HEK293 (cell line): ENCODE measurements at regions not wholly inside any gene's neighbourhood (a gene's known extent, or its start where the extent isn't known, plus 50 kb on each side); places are given as distances from the start of the nearest gene placed in this dataset.

ENCODE experiments used
- CTCF ChIA-PET: fragments of 350-600 bp; formaldehyde crosslinking; extraction: SDS; loops from one replicate; lab custom pipeline; 2021; ENCODE audit warnings: antibody characterized with exemption; lab: Yijun Ruan, JAX
- POLR2A ChIA-PET: fragments of 300-600 bp; formaldehyde crosslinking; extraction: SDS; loops from one replicate; lab custom pipeline; 2020; ENCODE audit warnings: antibody characterized with exemption, inconsistent platforms; lab: Yijun Ruan, JAX
- H3K27ac ChIP-seq: fragments of 200-500 bp; sonication (Bioruptor generic); 2 replicates; pipeline ENCODE4 v1.5.1; 2014; ENCODE audit warnings: low read depth, low read length, control low read depth, inconsistent platforms; ENCODE audit errors: extremely low read depth
- H3K36me3 ChIP-seq, 2 experiments: fragments of 200-500 bp in 1 of 2; sonication (Bioruptor generic) in 1 of 2; 1 replicate in 1 of 2; 2 replicates in 1 of 2; pipeline ENCODE4 v1.5.1; 2014 to 2017; ENCODE audit warnings: inconsistent platforms in 2 of 2, low read length in 2 of 2; ENCODE audit not compliant: control insufficient read depth in 2 of 2, insufficient read depth in 1 of 2
- H3K4me1 ChIP-seq: fragments of 200-500 bp; sonication (Bioruptor generic); 2 replicates; pipeline ENCODE4 v1.5.1; 2014; ENCODE audit warnings: mild to moderate bottlenecking, low read length, inconsistent platforms; ENCODE audit not compliant: control insufficient read depth, insufficient read depth
- H3K4me3 ChIP-seq: 2 replicates; pipeline ENCODE4 v1.5.1; 2011; ENCODE audit warnings: low read depth, mild to moderate bottlenecking, control low read depth, low read length, moderate library complexity
- H3K9me3 ChIP-seq: fragments of 200-500 bp; sonication (Bioruptor generic); 2 replicates; pipeline ENCODE4 v1.5.1; 2014; ENCODE audit warnings: low read depth, low read length, inconsistent platforms; ENCODE audit not compliant: control insufficient read depth, insufficient read depth
- BCL11A ChIP-seq: fragments of 450-650 bp; formaldehyde crosslinking; IDR thresholded peaks from 2 replicates; pipeline ENCODE4 v1.5.1; 2016; ENCODE audit warnings: low read depth, missing biosample characterization, missing genetic modification characterization
- GLI2 ChIP-seq: fragments of 450-650 bp; formaldehyde crosslinking; IDR thresholded peaks from 2 replicates; pipeline ENCODE4; 2017; ENCODE audit warnings: missing biosample characterization, missing genetic modification characterization, low read depth, borderline replicate concordance
- IKZF3 ChIP-seq: fragments of 450-650 bp; IDR thresholded peaks from 2 replicates; pipeline ENCODE4 v1.5.0; 2018; ENCODE audit warnings: missing biosample characterization, mild to moderate bottlenecking, missing genetic modification characterization, moderate library complexity
- KLF8 ChIP-seq: fragments of 450-650 bp; formaldehyde crosslinking; IDR thresholded peaks from 2 replicates; pipeline ENCODE4 v1.5.1; 2016; ENCODE audit warnings: missing biosample characterization, missing genetic modification characterization
- PBX3 ChIP-seq: sonication (generic); formaldehyde crosslinking; IDR thresholded peaks from 2 replicates; pipeline ENCODE4 v1.8.1; 2022; ENCODE audit warnings: mild to moderate bottlenecking, moderate library complexity, missing genetic modification reagents
- SCRT2 ChIP-seq: fragments of 450-650 bp; formaldehyde crosslinking; IDR thresholded peaks from 2 replicates; pipeline ENCODE4 v1.5.1; 2016; ENCODE audit warnings: missing biosample characterization, missing genetic modification characterization
- SETDB1 ChIP-seq: IDR thresholded peaks from one replicate; pipeline ENCODE4 v1.6.1; 2017; ENCODE audit warnings: mild to moderate bottlenecking, low read length, moderate library complexity, mixed read lengths; ENCODE audit not compliant: insufficient read length
- YY1 ChIP-seq: fragments of 450-650 bp; formaldehyde crosslinking; IDR thresholded peaks from 2 replicates; pipeline ENCODE4 v1.5.1; 2018; ENCODE audit warnings: missing biosample characterization, missing genetic modification characterization
- ZBTB1 ChIP-seq: fragments of 450-650 bp; formaldehyde crosslinking; IDR thresholded peaks from 2 replicates; pipeline ENCODE4 v1.5.1; 2016; ENCODE audit warnings: missing biosample characterization, missing genetic modification characterization
- ZBTB20 ChIP-seq: fragments of 450-650 bp; formaldehyde crosslinking; IDR thresholded peaks from 2 replicates; pipeline ENCODE4 v1.5.1; 2016; ENCODE audit warnings: missing biosample characterization, missing genetic modification characterization
- ZBTB48 ChIP-seq: fragments of 450-650 bp; formaldehyde crosslinking; IDR thresholded peaks from 2 replicates; pipeline ENCODE4 v1.5.1; 2016; ENCODE audit warnings: missing biosample characterization, missing genetic modification characterization
- ZBTB8A ChIP-seq: fragments of 450-650 bp; formaldehyde crosslinking; IDR thresholded peaks from 2 replicates; pipeline ENCODE4 v1.5.1; 2016; ENCODE audit warnings: missing biosample characterization, missing genetic modification characterization
- ZFP37 ChIP-seq: fragments of 450-650 bp; formaldehyde crosslinking; IDR thresholded peaks from 2 replicates; pipeline ENCODE4 v1.5.1; 2016; ENCODE audit warnings: missing biosample characterization, missing genetic modification characterization
- ZNF16 ChIP-seq: fragments of 450-650 bp; formaldehyde crosslinking; IDR thresholded peaks from 2 replicates; pipeline ENCODE4 v1.5.1; 2016; ENCODE audit warnings: low read depth, missing biosample characterization, missing genetic modification characterization
- ZNF174 ChIP-seq: fragments of 450-650 bp; formaldehyde crosslinking; IDR thresholded peaks from 2 replicates; pipeline ENCODE4 v1.5.0; 2017; ENCODE audit warnings: missing biosample characterization, mild to moderate bottlenecking, missing genetic modification characterization
- ZNF202 ChIP-seq: fragments of 450-650 bp; formaldehyde crosslinking; IDR thresholded peaks from 2 replicates; pipeline ENCODE4 v1.5.1; 2016; ENCODE audit warnings: missing biosample characterization, missing genetic modification characterization, borderline replicate concordance
- ZNF211 ChIP-seq: fragments of 450-650 bp; formaldehyde crosslinking; IDR thresholded peaks from 2 replicates; pipeline ENCODE4 v1.5.1; 2016; ENCODE audit warnings: low read depth, missing biosample characterization, missing genetic modification characterization
- ZNF280D ChIP-seq: fragments of 450-650 bp; formaldehyde crosslinking; IDR thresholded peaks from 2 replicates; pipeline ENCODE4 v1.5.1; 2016; ENCODE audit warnings: missing biosample characterization, missing genetic modification characterization
- ZNF354C ChIP-seq: fragments of 450-650 bp; formaldehyde crosslinking; IDR thresholded peaks from 2 replicates; pipeline ENCODE4 v1.5.1; 2016; ENCODE audit warnings: missing biosample characterization, missing genetic modification characterization, low read depth, borderline replicate concordance
- ZNF416 ChIP-seq: fragments of 450-650 bp; formaldehyde crosslinking; IDR thresholded peaks from 2 replicates; pipeline ENCODE4 v1.5.1; 2016; ENCODE audit warnings: missing biosample characterization, missing genetic modification characterization
- ZNF501 ChIP-seq: fragments of 450-650 bp; formaldehyde crosslinking; IDR thresholded peaks from 2 replicates; pipeline ENCODE4 v1.5.1; 2016; ENCODE audit warnings: missing biosample characterization, missing genetic modification characterization
- ZNF513 ChIP-seq: fragments of 450-650 bp; IDR thresholded peaks from 2 replicates; pipeline ENCODE4 v1.5.1; 2018; ENCODE audit warnings: missing biosample characterization, missing genetic modification characterization
- ZNF514 ChIP-seq: fragments of 450-650 bp; formaldehyde crosslinking; IDR thresholded peaks from 2 replicates; pipeline ENCODE4 v1.5.1; 2016; ENCODE audit warnings: missing biosample characterization, missing genetic modification characterization
- ZNF530 ChIP-seq: fragments of 450-650 bp; formaldehyde crosslinking; IDR thresholded peaks from 2 replicates; pipeline ENCODE4 v1.5.1; 2016; ENCODE audit warnings: low read depth, missing biosample characterization, missing genetic modification characterization
- ZNF544 ChIP-seq: fragments of 450-650 bp; formaldehyde crosslinking; IDR thresholded peaks from 2 replicates; pipeline ENCODE4 v1.5.0; 2017; ENCODE audit warnings: missing biosample characterization, missing genetic modification characterization
- ZNF558 ChIP-seq: fragments of 450-650 bp; formaldehyde crosslinking; IDR thresholded peaks from 2 replicates; pipeline ENCODE4 v1.5.1; 2016; ENCODE audit warnings: missing biosample characterization, missing genetic modification characterization
- ZNF596 ChIP-seq: fragments of 450-650 bp; IDR thresholded peaks from 2 replicates; pipeline ENCODE4 v1.5.0; 2018; ENCODE audit warnings: missing biosample characterization, mild to moderate bottlenecking, missing genetic modification characterization, moderate library complexity
- ZNF621 ChIP-seq: fragments of 450-650 bp; formaldehyde crosslinking; IDR thresholded peaks from 2 replicates; pipeline ENCODE4 v1.5.1; 2017; ENCODE audit warnings: missing biosample characterization, missing genetic modification characterization
- ZNF660 ChIP-seq: fragments of 450-650 bp; IDR thresholded peaks from 2 replicates; pipeline ENCODE4 v1.5.1; 2018; ENCODE audit warnings: missing biosample characterization, mild to moderate bottlenecking, missing genetic modification characterization
- ZNF677 ChIP-seq: fragments of 450-650 bp; IDR thresholded peaks from 2 replicates; pipeline ENCODE4 v1.5.0; 2018; ENCODE audit warnings: missing biosample characterization, mild to moderate bottlenecking, missing genetic modification characterization, moderate library complexity
- ZNF704 ChIP-seq: fragments of 450-650 bp; formaldehyde crosslinking; IDR thresholded peaks from 2 replicates; pipeline ENCODE4 v1.5.1; 2016; ENCODE audit warnings: missing biosample characterization, missing genetic modification characterization
- ZNF76 ChIP-seq: fragments of 450-650 bp; formaldehyde crosslinking; IDR thresholded peaks from 2 replicates; pipeline ENCODE4; 2016; ENCODE audit warnings: low read depth, missing biosample characterization, missing genetic modification characterization, borderline replicate concordance
- ZNF830 ChIP-seq: fragments of 450-650 bp; IDR thresholded peaks from 2 replicates; pipeline ENCODE4 v1.5.0; 2018; ENCODE audit warnings: missing biosample characterization, missing genetic modification characterization, low read depth, mild to moderate bottlenecking, moderate library complexity
- ZXDB ChIP-seq: fragments of 450-650 bp; formaldehyde crosslinking; IDR thresholded peaks from 2 replicates; pipeline ENCODE4 v1.5.1; 2016; ENCODE audit warnings: missing biosample characterization, missing genetic modification characterization

- TF ChIP-seq ZNF354C (tag by site-specific recombination) (no peak), ZBTB1 (tag by site-specific recombination) (no peak), ZBTB8A (tag by site-specific recombination) (0 out of 2 replicates have a peak, but pooled peaks have one; percentile 12), ZNF16 (no peak), ZNF416 (tag by site-specific recombination) (no peak), ZFP37 (no peak; the same call in 1 of the 2 replicates), YY1 (0 out of 2 replicates have a peak, but pooled peaks have one; percentile 20), ZNF558 (tag by site-specific recombination) (no peak), IKZF3 (tag by site-specific recombination) (no peak), ZNF660 (0 out of 2 replicates have a peak, but pooled peaks have one; percentile 49), ZXDB (tag by site-specific recombination) (no peak), GLI2 (tag by site-specific recombination) (no peak), ZNF76 (tag by site-specific recombination) (no peak), ZNF211 (tag by site-specific recombination) (no peak), PBX3 (no peak), ZNF596 (tag by site-specific recombination) (no peak), ZNF677 (tag by site-specific recombination) (no peak), ZNF544 (tag by site-specific recombination) (no peak), ZBTB20 (no peak), ZNF514 (tag by site-specific recombination) (no peak), SETDB1 (no peak), BCL11A (no peak), SCRT2 (tag by site-specific recombination) (no peak), ZNF501 (tag by site-specific recombination) (no peak), ZNF174 (tag by site-specific recombination) (no peak), ZNF530 (tag by site-specific recombination) (no peak), ZNF513 (tag by site-specific recombination) (no peak), ZNF621 (tag by site-specific recombination) (no peak)
- TF ChIP-seq, all 188 proteins: peak for 8
These were observed 173.0 kb upstream of the DAPK1 start (continued) for GRCh38 chr9:87324613-87325194.

- CTCF ChIA-PET = interaction anchor here (0.7 to 0.8 kb wide), 2 partner anchors 690 to 893 kb away, joined by 3 to 4 read pairs; no protein-coding TSS in a partner anchor
- no peaks in the 10 kb centered on the region for H3K36me3 ChIP-seq
- POLR2A ChIA-PET = no interaction called here
- H3K4me3 ChIP-seq = no peak overlapping the region
- H3K27ac ChIP-seq = no peak overlapping the region
- H3K9me3 ChIP-seq = no peaks in the 10 kb centered on the region
- H3K4me1 ChIP-seq = no peaks in the 10 kb centered on the region
- TF ChIP-seq ZNF280D (tag by site-specific recombination) (no peak), ZBTB1 (tag by site-specific recombination) (no peak), ZNF202 (tag by site-specific recombination) (no peak), ZNF830 (tag by site-specific recombination) (no peak), ZNF704 (tag by site-specific recombination) (no peak), KLF8 (tag by site-specific recombination) (no peak), ZBTB48 (tag by site-specific recombination) (no peak)
These were observed 170.0 kb upstream of the DAPK1 start for GRCh38 chr9:87327575-87328125.
